H1 (cell line): ENCODE measurements at regions not wholly inside any gene's neighbourhood (a gene's known extent, or its start where the extent isn't known, plus 50 kb on each side); places are given as distances from the start of the nearest gene placed in this dataset.

Experiments
- CTCF ChIA-PET: fragments of 300-600 bp; sonication (Branson Sonifier 250); formaldehyde crosslinking; loops from one replicate; lab custom pipeline; 2021; ENCODE audit not compliant: partially characterized antibody; lab: Charles Lee
- POLR2A ChIA-PET: fragments of 300-600 bp; sonication (Branson Sonifier 250); formaldehyde crosslinking; loops from one replicate; lab custom pipeline; 2021; ENCODE audit warnings: inconsistent platforms; ENCODE audit not compliant: partially characterized antibody; lab: Charles Lee
- DNase-seq, 2 experiments: peaks; one replicate each; pipeline versions ENCODE4 v3.0.0 to v3.0.0-alpha.2; 2010 to 2022; ENCODE audit warnings: low spot score in 2 of 2, low read depth in 1 of 2, mixed read lengths in 1 of 2
- FAIRE-seq: peaks from 2 replicates; lab custom pipeline; 2011; peaks lifted over from hg19 to GRCh38; lab: Jason Lieb, UNC
- H2AFZ ChIP-seq: 2 replicates; pipeline ENCODE4 v1.8.1; 2012; ENCODE audit warnings: low read length, inconsistent platforms
- H2AK5ac ChIP-seq: 2 replicates; pipeline ENCODE4 v1.6.1; 2013; ENCODE audit warnings: low read depth, low read length
- H2BK120ac ChIP-seq: replicated peaks from 2 replicates; pipeline ENCODE3; 2013; ENCODE audit warnings: low read depth, low read length, inconsistent platforms
- H2BK12ac ChIP-seq: 2 replicates; pipeline ENCODE4 v1.6.1; 2013; ENCODE audit warnings: low read depth, low read length
- H2BK15ac ChIP-seq: 2 replicates; pipeline ENCODE4 v1.6.1; 2013; ENCODE audit warnings: low read length
- H2BK20ac ChIP-seq: 2 replicates; pipeline ENCODE4 v1.6.1; 2013; ENCODE audit warnings: low read length
- H2BK5ac ChIP-seq: 2 replicates; pipeline ENCODE4 v1.6.1; 2013; ENCODE audit warnings: low read depth, low read length
- H3K14ac ChIP-seq: 2 replicates; pipeline ENCODE4 v1.6.1; 2013; ENCODE audit warnings: inconsistent platforms; ENCODE audit not compliant: insufficient read length
- H3K18ac ChIP-seq: 2 replicates; pipeline ENCODE4 v1.6.1; 2013; ENCODE audit warnings: low read length; ENCODE audit errors: extremely low read depth
- H3K23ac ChIP-seq: 2 replicates; pipeline ENCODE4 v1.6.1; 2013; ENCODE audit warnings: inconsistent platforms; ENCODE audit not compliant: insufficient read length
- H3K23me2 ChIP-seq: 2 replicates; pipeline ENCODE4 v1.6.1; 2013; ENCODE audit warnings: low read depth, low read length
- H3K27ac ChIP-seq: 2 replicates; pipeline ENCODE4 v1.6.1; 2011; ENCODE audit warnings: low read depth, low read length, inconsistent platforms
- H3K27me3 ChIP-seq, 4 experiments: replicated peaks in 1 of 4; 1 replicate in 1 of 4; 2 replicates in 3 of 4; pipeline versions ENCODE4 v1.6.1 to v1.8.1; 2011 to 2013; ENCODE audit warnings: low read length in 3 of 4, mild to moderate bottlenecking in 3 of 4, inconsistent platforms in 2 of 4, mixed read lengths in 2 of 4, moderate library complexity in 1 of 4; ENCODE audit not compliant: control insufficient read depth in 3 of 4, insufficient read depth in 3 of 4; ENCODE audit errors: extremely low read depth in 1 of 4
- H3K36me3 ChIP-seq, 4 experiments: 2 replicates each; pipeline versions ENCODE4 v1.6.1 to v1.8.1; 2011 to 2013; ENCODE audit warnings: mild to moderate bottlenecking in 4 of 4, low read length in 3 of 4, moderate library complexity in 2 of 4, control low read depth in 1 of 4, inconsistent platforms in 1 of 4; ENCODE audit not compliant: insufficient read depth in 4 of 4, control insufficient read depth in 2 of 4
- H3K4ac ChIP-seq: replicated peaks from 2 replicates; pipeline ENCODE3; 2013; ENCODE audit warnings: low read length, low read depth, mixed read lengths, inconsistent platforms; ENCODE audit not compliant: insufficient read length
- H3K4me1 ChIP-seq, 4 experiments: replicated peaks in 1 of 4; 1 replicate in 1 of 4; 2 replicates in 3 of 4; pipeline versions ENCODE4 v1.6.1 to v1.8.1; 2011 to 2013; ENCODE audit warnings: low read length in 3 of 4, inconsistent platforms in 2 of 4, mixed read lengths in 1 of 4; ENCODE audit not compliant: insufficient read depth in 4 of 4, control insufficient read depth in 3 of 4
- H3K4me2 ChIP-seq, 2 experiments: 2 replicates each; pipeline versions ENCODE4 v1.6.1 to v1.8.1; 2011 to 2013; ENCODE audit warnings: low read depth in 2 of 2, low read length in 2 of 2, control low read depth in 1 of 2, inconsistent platforms in 1 of 2, mild to moderate bottlenecking in 1 of 2; ENCODE audit not compliant: insufficient read depth in 1 of 2
- H3K4me3 ChIP-seq, 4 experiments: fragments of 200-600, 300-600 bp in 1 of 4; sonication (generic), shearing (Covaris generic), sonication (Bioruptor Twin) in 1 of 4; 2 replicates each; pipeline versions ENCODE4 v1.5.1 to v1.8.1; 2011 to 2016; ENCODE audit warnings: low read length in 4 of 4, low read depth in 3 of 4, control low read depth in 2 of 4, inconsistent platforms in 2 of 4, mild to moderate bottlenecking in 2 of 4, mixed read lengths in 1 of 4, moderate library complexity in 1 of 4; ENCODE audit not compliant: insufficient read depth in 2 of 4; ENCODE audit errors: extremely low read depth in 1 of 4
- H3K56ac ChIP-seq: replicated peaks from 2 replicates; pipeline ENCODE3; 2013; ENCODE audit warnings: low read depth, mild to moderate bottlenecking, mixed read lengths, low read length, inconsistent platforms; ENCODE audit not compliant: insufficient read length
- H3K79me1 ChIP-seq: 2 replicates; pipeline ENCODE4 v1.6.1; 2013; ENCODE audit warnings: low read depth, low read length, control low read depth
- H3K79me2 ChIP-seq, 2 experiments: 2 replicates each; pipeline versions ENCODE4 v1.6.1 to v1.8.1; 2012 to 2013; ENCODE audit warnings: low read length in 2 of 2, mild to moderate bottlenecking in 2 of 2, inconsistent platforms in 1 of 2; ENCODE audit not compliant: insufficient read depth in 2 of 2, control insufficient read depth in 1 of 2
- H3K9ac ChIP-seq, 4 experiments: replicated peaks in 1 of 4; 1 replicate in 1 of 4; 2 replicates in 3 of 4; pipeline versions ENCODE4 v1.6.1 to v1.8.1; 2011 to 2013; ENCODE audit warnings: low read depth in 3 of 4, low read length in 3 of 4, control low read depth in 2 of 4, mild to moderate bottlenecking in 2 of 4, moderate library complexity in 2 of 4, inconsistent platforms in 1 of 4; ENCODE audit errors: extremely low read depth in 1 of 4
- H3K9me3 ChIP-seq, 2 experiments: 2 replicates each; pipeline versions ENCODE4 v1.6.1 to v1.8.1; 2012 to 2013; ENCODE audit warnings: mild to moderate bottlenecking in 2 of 2, moderate library complexity in 2 of 2, control low read depth in 1 of 2, inconsistent platforms in 1 of 2, low read depth in 1 of 2, low read length in 1 of 2, mixed read lengths in 1 of 2; ENCODE audit not compliant: insufficient read depth in 2 of 2
- H4K20me1 ChIP-seq, 2 experiments: replicated peaks in 1 of 2; 2 replicates each; pipeline versions ENCODE3 to v1.8.1; 2011 to 2013; ENCODE audit warnings: inconsistent platforms in 2 of 2, low read length in 2 of 2, mild to moderate bottlenecking in 1 of 2; ENCODE audit not compliant: insufficient read depth in 2 of 2, control insufficient read depth in 1 of 2
- H4K5ac ChIP-seq: 2 replicates; pipeline ENCODE4 v1.6.1; 2013; ENCODE audit warnings: low read length, low read depth, mixed read lengths, inconsistent platforms; ENCODE audit not compliant: insufficient read length
- H4K8ac ChIP-seq: 2 replicates; pipeline ENCODE4 v1.8.0; 2013; ENCODE audit warnings: mild to moderate bottlenecking, moderate library complexity, low read length, inconsistent platforms; ENCODE audit not compliant: insufficient read depth; ENCODE audit errors: extremely low read depth
- H4K91ac ChIP-seq: replicated peaks from 2 replicates; pipeline ENCODE3; 2013; ENCODE audit warnings: low read length, mixed read lengths, inconsistent platforms; ENCODE audit not compliant: insufficient read length
- EZH2 ChIP-seq: fragments of 200-600 bp; sonication (generic); IDR thresholded peaks from 2 replicates; pipeline ENCODE4 v1.7.1; 2012; ENCODE audit warnings: low read depth, mild to moderate bottlenecking, moderate library complexity, low read length, inconsistent platforms; ENCODE audit not compliant: severe bottlenecking
- SP1 ChIP-seq: IDR thresholded peaks from 2 replicates; pipeline ENCODE4 v1.6.1; 2011; ENCODE audit warnings: low read depth, low read length
- SP2 ChIP-seq: IDR thresholded peaks from 2 replicates; pipeline ENCODE4 v1.6.1; 2012; ENCODE audit warnings: mild to moderate bottlenecking, low read length, inconsistent platforms
- WGBS, 2 experiments: shearing (Covaris generic) in 1 of 2; methylation state at CpG; one replicate each; pipeline versions ENCODE4 v1.1.6 to v1.1.7; 2013 to 2015; ENCODE audit warnings: low lambda C conversion rate in 2 of 2, mixed read lengths in 2 of 2, inconsistent platforms in 1 of 2, low coverage in 1 of 2, missing lambda C conversion rate in 1 of 2; ENCODE audit not compliant: insufficient replicate concordance in 2 of 2, insufficient coverage in 1 of 2, insufficient read length in 1 of 2; ENCODE audit errors: extremely low coverage in 1 of 2, missing lambda C conversion rate in 1 of 2; 5-methylcytosine and 5-hydroxymethylcytosine counted together

DNA sequence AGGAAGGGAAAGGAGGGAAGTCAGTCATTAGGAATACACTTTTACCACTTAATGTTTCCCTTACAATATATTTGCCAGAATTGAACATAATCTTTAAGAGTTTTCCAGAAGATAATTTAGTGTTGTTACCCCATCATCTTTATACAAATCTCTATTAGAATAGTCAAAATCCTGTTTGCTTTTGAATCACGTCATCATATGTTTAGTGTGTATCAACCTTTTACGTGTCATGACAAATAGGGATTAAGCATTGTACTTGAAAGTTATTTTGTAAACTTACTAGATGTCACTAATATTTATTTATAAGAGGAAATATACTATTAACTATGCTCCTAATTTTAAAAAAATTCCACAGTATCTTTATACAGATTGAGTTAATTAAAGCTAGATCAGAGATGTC is 1899.5 kb downstream of the MAT2B start:
- no peak overlapping the region for H2AK5ac ChIP-seq
- CTCF ChIA-PET: no interaction called here
- H2BK12ac ChIP-seq: no peak overlapping the region
- H3K79me1 ChIP-seq: no peaks in the 10 kb centered on the region
- no peak overlapping the region for H4K8ac ChIP-seq
- TF ChIP-seq EZH2: no peak
- TF ChIP-seq SP1: no peak
- TF ChIP-seq SP2: no peak
- no peak overlapping the region for H2BK15ac ChIP-seq
- no peak overlapping the region for H3K18ac ChIP-seq
- H2BK20ac ChIP-seq: no peak overlapping the region
- H3K4me3 ChIP-seq: no peak overlapping the region
- H3K23ac ChIP-seq: no peak overlapping the region
- no peak overlapping the region for H3K27ac ChIP-seq
- no peak overlapping the region for H4K91ac ChIP-seq
- no peaks in the 10 kb centered on the region for H3K4me1 ChIP-seq
- no peak overlapping the region for H2BK120ac ChIP-seq
- H3K56ac ChIP-seq: no peak overlapping the region
- FAIRE-seq (no peak), DNase-seq (no peak)
- no peak overlapping the region for H2BK5ac ChIP-seq
- POLR2A ChIA-PET: no interaction called here
- no peaks in the 10 kb centered on the region for H3K27me3 ChIP-seq
- H3K14ac ChIP-seq: no peak overlapping the region
- no peaks in the 10 kb centered on the region for H3K23me2 ChIP-seq
- 80% methylated on average over 2 of the region's 2 CpGs; no CpG with 5 or more reads in 1 of the 2 experiments for WGBS, 2 experiments
- no peak overlapping the region for H3K9ac ChIP-seq
- H3K79me2 ChIP-seq: no peaks in the 10 kb centered on the region
- H3K9me3 ChIP-seq: peaks cover 0 to 6% of the 10 kb centered on the region in 2 experiments; a peak in 1 of 4 replicates
- no peak overlapping the region for H2AFZ ChIP-seq
- H4K5ac ChIP-seq: no peak overlapping the region
- H4K20me1 ChIP-seq: no peaks in the 10 kb centered on the region
- H3K4ac ChIP-seq: no peak overlapping the region
- no peaks in the 10 kb centered on the region; a peak in 1 of 8 replicates for H3K36me3 ChIP-seq
- no peak overlapping the region for H3K4me2 ChIP-seq
